ENCODE measurements at regions not wholly inside any gene's neighbourhood (a gene's known extent, or its start where the extent isn't known, plus 50 kb on each side); places are given as distances from the start of the nearest gene placed in this dataset.

GRCh38 chr17:71251276-71251675 lies 869.5 kb upstream of the SOX9 start:
- H3K27me3 ChIP-seq (ENCODE audit: control insufficient read depth in 4 of 4, insufficient read depth in 4 of 4, low read length in 3 of 4): no peaks in the 10 kb centered on the region
- no peaks in the 10 kb centered on the region for H3K9me3 ChIP-seq (ENCODE audit: control insufficient read depth in 4 of 4, low read length in 3 of 4)
- H3K36me3 ChIP-seq (ENCODE audit: control insufficient read depth in 4 of 4, insufficient read depth in 3 of 4, low read depth in 1 of 4, low read length in 3 of 4): no peaks in the 10 kb centered on the region
- TF ChIP-seq MAX (IDR thresholded peaks at IDR 0.05) (no peak), EGR1 (IDR thresholded peaks at IDR 0.05; ENCODE audit: low read depth in 2 of 2) (no peak), REST (IDR thresholded peaks at IDR 0.05) (no peak), ATF3 (IDR thresholded peaks at IDR 0.05) (no peak), SP1 (IDR thresholded peaks at IDR 0.05) (no peak), NR2F2 (IDR thresholded peaks at IDR 0.05) (no peak), ZBTB33 (IDR thresholded peaks at IDR 0.05) (no peak)
- WGBS: 61% methylated on average over 2 of the region's 2 CpGs
- no peak overlapping the region for H3K9ac ChIP-seq (ENCODE audit: low read depth in 1 of 2, low read length in 2 of 2)
- H3K4me1 ChIP-seq (ENCODE audit: control insufficient read depth in 4 of 4, insufficient read depth in 4 of 4, low read length in 3 of 4): no peaks in the 10 kb centered on the region
- no peak overlapping the region for H3K4me3 ChIP-seq (ENCODE audit: low read depth in 1 of 3, low read length in 3 of 3)
- H3K27ac ChIP-seq (ENCODE audit: low read depth in 1 of 2, low read length in 2 of 2): no peak overlapping the region
- no peak for DNase-seq (ENCODE audit: low spot score)

- no peaks in the 10 kb centered on the region for H3K9me3 ChIP-seq (ENCODE audit: control insufficient read depth in 4 of 4, low read length in 3 of 4)
- 79% methylated on average over 2 of the region's 2 CpGs for WGBS
- H3K9ac ChIP-seq (ENCODE audit: low read depth in 1 of 2, low read length in 2 of 2): no peak overlapping the region
- no peak overlapping the region for H3K27ac ChIP-seq (ENCODE audit: low read depth in 1 of 2, low read length in 2 of 2)
- H3K27me3 ChIP-seq (ENCODE audit: control insufficient read depth in 4 of 4, insufficient read depth in 4 of 4, low read length in 3 of 4): no peaks in the 10 kb centered on the region
- DNase-seq (ENCODE audit: low spot score): no peak
- no peaks in the 10 kb centered on the region for H3K4me1 ChIP-seq (ENCODE audit: control insufficient read depth in 4 of 4, insufficient read depth in 4 of 4, low read length in 3 of 4)
- no peak overlapping the region for H3K4me3 ChIP-seq (ENCODE audit: low read depth in 1 of 3, low read length in 3 of 3)
- TF ChIP-seq RAD21 (IDR thresholded peaks at IDR 0.05) (no peak), FOXA1 (IDR thresholded peaks at IDR 0.05) (no peak), HNF4A (conservative IDR thresholded peaks at IDR 0.05) (no peak), RXRA (IDR thresholded peaks at IDR 0.05) (no peak), GABPA (IDR thresholded peaks at IDR 0.05 in 1 of 2, conservative IDR thresholded peaks at IDR 0.05 in 1 of 2) (no peak), NR2F2 (IDR thresholded peaks at IDR 0.05) (no peak), HNF4G (IDR thresholded peaks at IDR 0.05) (no peak), EGR1 (IDR thresholded peaks at IDR 0.05; ENCODE audit: low read depth in 2 of 2) (no peak), REST (IDR thresholded peaks at IDR 0.05) (no peak), YY1 (IDR thresholded peaks at IDR 0.05) (no peak), SP1 (IDR thresholded peaks at IDR 0.05) (no peak), ATF3 (IDR thresholded peaks at IDR 0.05) (no peak), MAX (IDR thresholded peaks at IDR 0.05) (no peak), JUND (IDR thresholded peaks at IDR 0.05) (no peak), ZBTB33 (IDR thresholded peaks at IDR 0.05) (no peak), TAF1 (conservative IDR thresholded peaks at IDR 0.05) (no peak), CTCF (IDR thresholded peaks at IDR 0.05; ENCODE audit: low read depth, low read length, missing input control) (no peak), FOXA2 (IDR thresholded peaks at IDR 0.05) (no peak)
- no peaks in the 10 kb centered on the region for H3K36me3 ChIP-seq (ENCODE audit: control insufficient read depth in 4 of 4, insufficient read depth in 3 of 4, low read depth in 1 of 4, low read length in 3 of 4)
Observed at GRCh38 chr17:71251951-71252350, 868.9 kb upstream of the SOX9 start.

Measured in liver (tissue), 8 donors.